ENCODE measurements at regions not wholly inside any gene's neighbourhood (a gene's known extent, or its start where the extent isn't known, plus 50 kb on each side); places are given as distances from the start of the nearest gene placed in this dataset.

- no peak for DNase-seq
These were observed 130.1 kb upstream of the CCL2 start for GRCh38 chr17:34125010-34125409.

GRCh38 chr17:34125921-34126320, 129.2 kb upstream of the CCL2 start:
- DNase-seq: no peak

DNA sequence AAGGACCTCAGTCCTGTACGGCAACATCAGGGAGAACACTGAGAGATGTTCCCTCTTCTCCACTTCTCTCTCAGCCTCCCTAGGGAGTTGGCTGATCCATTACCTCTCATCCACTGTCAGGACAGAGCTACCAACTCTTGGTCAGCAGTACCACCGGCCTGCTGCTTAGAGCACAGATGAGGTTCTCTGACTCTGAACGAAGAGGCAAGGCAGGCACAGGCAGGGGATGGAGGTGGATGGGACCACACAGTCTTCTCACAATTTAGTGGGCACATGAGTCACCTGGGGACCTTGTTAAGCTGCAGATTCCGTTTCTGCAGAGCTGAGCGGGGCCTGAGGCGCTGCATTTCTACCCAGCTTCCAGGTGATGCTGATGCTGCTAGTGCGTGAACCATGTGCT, 128.6 kb upstream of the CCL2 start:
- DNase-seq: no peak

GRCh38 chr17:34126965-34127364, 128.1 kb upstream of the CCL2 start:
- DNase-seq: no peak

DNA sequence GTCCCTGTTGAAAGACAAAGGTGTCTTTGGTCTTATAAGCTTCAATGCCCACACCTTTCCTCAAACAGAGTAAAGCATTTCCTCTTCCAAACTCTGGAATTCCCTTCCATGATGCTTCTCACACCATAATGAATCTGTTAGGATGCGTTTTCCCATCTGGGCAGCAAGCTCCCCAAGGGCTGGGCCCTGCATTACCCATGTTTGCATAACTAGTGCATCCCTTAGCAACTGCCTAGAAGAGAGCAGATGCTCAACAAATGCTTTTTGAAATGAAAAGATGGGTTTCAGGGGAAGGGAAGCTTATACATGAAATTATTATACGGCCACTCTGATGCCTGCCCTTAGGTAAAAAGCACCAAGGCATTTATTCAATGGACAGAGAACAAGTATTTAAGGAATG, 124.5 kb upstream of the CCL2 start:
- no peak for DNase-seq

GRCh38 chr17:34131386-34131785, 123.7 kb upstream of the CCL2 start:
- no peak for DNase-seq

DNA sequence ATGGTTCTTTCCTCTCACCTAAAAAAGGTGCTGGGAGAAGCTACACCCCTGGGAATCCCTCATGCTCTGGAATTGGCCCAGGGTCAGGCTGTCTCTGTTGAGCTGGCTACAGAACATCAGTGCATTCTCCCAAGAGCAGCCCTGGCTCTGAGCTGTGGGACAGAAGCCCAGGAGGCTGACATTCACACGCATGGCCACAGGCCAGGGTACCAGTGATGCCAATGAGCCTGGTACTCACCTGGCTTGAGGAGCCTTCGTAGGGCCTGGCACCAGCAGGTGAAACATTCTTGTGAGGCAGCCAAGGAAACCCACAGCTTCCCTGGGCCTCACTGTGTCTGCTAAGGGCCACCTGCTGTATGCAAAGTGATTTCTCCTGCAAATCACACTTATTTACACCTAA, 121.7 kb upstream of the CCL2 start:
- DNase-seq: peak in 5 of 51 donors; percentile 12 to 33 (median 13)

DNA sequence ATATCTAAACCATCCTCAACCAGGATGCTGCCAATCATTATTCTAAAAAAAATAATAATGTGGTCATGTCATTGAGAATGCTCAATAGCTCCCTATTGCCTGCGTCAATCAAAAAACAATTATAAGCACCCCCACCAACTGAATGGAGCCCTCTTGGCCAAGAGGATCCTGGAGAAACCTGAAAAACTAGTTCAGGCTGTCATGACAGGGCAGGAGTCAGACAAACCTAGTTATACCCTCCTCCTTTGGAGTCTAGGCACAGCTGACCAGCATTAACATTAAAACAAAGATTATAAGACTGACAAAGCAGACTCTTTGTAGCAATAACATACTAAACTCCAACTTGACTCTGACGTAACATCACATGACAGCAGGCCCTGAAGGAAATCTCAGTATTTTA, 119.2 kb upstream of the CCL2 start:
- DNase-seq: no peak

- DNase-seq: peak in 1 of 51 donors; percentile 8
These were observed 115.1 kb upstream of the CCL2 start for GRCh38 chr17:34140006-34140405.

GRCh38 chr17:34141590-34141989, 113.5 kb upstream of the CCL2 start:
- no peak for DNase-seq

DNA sequence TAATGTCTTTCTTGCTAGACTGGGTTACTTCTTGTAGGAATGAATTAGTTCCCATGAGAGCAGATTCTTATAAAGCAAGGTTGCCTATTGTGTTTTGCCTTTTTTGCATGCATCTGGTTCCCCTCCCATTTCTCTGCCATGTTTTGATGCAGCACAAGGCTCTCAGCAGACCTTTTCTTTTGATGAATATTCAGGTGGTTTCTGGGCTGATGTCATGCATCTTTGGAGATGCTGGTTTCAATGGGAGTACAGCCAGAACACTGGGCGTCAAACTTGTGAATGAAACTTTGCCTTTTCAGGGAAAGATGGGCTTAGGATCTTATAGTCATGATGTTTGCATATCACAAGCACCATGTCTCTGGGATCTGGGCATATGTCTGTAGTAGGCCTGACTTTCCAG, 111.7 kb upstream of the CCL2 start:
- no peak for DNase-seq

DNA sequence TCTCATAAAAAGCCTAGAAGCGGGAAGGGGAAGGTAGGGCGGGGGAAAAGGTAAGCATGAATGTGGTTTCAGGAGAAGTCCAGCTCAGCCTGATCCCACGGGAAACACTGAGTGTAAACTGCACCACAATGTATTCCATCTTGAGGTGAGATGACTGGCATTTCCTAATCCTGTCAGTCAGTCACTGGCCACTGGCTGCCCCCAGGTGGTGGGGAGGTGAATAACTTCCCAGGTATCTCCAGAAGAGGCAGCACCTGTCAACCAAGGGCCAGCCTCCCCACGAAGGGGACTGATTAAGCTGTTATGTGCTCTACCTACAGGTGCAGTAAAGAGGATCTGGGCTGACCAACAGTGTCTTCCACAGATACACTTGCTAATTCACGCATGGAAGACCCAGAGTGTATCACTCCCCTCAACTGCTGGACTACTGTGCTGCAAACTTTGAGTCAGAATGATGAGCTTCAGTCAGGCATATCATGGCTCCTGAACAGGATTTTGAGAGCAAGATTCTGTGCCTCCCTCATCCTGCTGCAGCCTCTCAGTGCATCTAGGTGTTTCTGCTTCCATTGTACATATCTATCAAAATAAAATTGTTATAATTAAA, 108.5 kb upstream of the CCL2 start:
- DNase-seq: peak in 11 of 51 donors; percentile 2 to 41 (median 17)

GRCh38 chr17:34151102-34151501, 104.0 kb upstream of the CCL2 start:
- DNase-seq: no peak

DNA sequence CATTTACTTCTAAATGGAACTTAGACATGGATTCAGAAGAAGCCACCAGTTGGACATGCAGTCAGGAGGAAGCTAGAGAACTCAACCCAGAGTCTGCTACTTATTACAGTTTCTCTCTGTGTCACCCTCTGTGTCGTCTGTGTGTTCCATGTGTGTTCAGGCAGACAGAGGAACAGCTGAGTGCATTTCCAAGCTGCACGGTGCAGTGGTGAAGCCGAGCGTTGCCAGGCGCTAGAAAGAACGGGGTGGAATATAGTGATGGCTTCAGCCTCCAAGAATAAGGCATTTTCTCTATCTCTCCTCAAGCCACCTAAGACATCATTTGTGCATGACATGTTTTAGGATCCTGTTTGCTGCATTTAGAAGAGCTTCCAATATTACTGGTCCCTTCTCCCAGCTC, 101.1 kb upstream of the CCL2 start:
- DNase-seq: peak in 2 of 51 donors; percentile 34 to 40

DNA sequence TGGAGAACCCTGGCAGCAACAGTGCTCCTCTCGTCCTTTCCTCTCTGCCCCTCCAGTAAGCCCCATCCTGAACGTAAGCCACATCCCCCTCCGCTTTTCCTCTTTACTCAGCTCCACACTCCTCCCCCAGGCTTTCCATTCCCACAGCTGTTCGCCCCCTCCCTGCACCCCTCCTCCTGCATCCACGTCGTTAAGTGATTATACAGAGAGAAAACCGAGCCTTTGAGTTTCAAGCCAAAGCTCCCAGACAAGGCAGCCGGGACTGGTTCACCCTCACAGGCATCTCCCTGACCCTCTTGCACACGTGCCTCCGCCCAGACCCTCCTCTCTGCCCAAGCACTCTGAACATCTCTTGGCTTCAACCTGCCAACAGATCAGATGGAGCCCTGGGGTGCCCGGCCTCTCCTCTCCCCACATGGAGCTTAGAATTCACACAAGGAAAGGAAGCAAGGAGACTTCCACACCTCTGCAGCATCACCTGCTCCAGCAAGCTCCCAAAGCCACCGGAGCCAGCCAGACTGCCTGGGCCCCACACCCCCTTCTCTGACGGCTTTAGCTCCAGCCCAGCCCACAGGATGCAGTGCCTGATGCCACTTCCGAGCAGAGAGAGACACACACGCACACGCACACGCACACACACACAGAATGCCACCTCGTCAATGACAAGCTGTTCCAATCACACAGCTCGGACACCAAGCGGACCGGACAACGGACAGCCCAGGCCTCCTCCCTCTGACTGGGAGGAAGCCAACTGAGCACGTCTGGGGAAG, 99.9 kb upstream of the CCL2 start:
- peak in 9 of 51 donors; percentile 10 to 73 (median 20) for DNase-seq

DNA sequence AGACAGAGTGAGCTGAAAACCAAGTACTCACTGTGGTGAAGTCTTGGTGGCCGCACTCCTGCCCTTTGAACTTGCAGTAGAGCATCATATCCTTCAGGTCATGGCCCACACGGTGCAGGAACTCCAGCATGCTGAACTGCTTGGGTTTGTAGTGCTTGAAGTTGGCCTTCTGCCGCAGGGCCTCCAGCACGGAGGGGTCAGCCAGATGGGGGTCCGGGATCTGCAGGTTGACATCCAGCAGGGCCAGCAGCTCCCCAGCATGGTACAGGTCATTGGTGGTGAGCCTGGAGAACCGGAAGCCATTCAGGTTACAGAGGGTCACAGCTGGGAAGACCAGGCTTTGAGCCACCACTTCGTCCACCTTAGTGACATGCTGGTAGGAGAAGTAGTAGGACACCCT, 99.1 kb upstream of the CCL2 start:
- no peak for DNase-seq

DNA sequence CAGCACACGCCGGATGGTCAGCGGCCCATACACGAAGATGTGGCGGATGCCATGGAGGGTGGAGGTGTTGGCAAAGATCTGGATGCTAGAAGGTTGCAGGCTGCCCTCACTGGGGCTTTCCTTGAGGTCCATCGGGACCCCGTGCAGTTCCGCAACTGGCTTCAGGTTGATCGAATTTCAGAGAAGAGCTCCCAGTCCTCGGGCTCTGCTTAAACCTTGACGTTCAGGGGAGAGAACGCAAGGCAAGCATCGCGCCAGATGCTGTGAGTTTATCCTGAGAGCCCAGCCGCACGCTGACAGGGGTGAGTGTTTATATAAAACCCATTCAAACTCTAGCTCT, 98.7 kb upstream of the CCL2 start:
- DNase-seq: no peak

GRCh38 chr17:34156741-34157589, 98.1 kb upstream of the CCL2 start:
- DNase-seq: peak in 4 of 51 donors; percentile 11 to 30 (median 17)

- no peak for DNase-seq
These were observed 93.4 kb upstream of the CCL2 start for GRCh38 chr17:34161690-34162089.

GRCh38 chr17:34163123-34163522, 92.0 kb upstream of the CCL2 start:
- no peak for DNase-seq

DNA sequence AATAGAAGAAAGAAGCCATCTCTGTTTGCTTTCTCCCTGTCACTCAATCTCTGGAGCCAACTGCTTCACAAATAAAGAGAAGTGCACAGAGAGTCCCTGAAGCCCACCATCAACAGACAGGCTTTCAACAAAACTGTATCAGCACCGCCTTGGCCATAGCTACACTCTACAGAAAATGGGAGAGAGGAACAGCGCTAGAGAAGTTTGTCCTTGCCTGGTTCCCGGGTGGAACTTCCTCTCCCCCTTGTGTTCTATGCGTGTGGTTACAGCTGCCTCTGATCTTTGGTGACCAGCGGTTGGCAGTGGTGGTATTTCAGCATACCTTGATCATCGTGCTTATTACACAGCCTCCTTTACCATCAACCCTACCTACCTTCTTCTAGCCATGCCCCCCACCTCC, 91.4 kb upstream of the CCL2 start:
- DNase-seq: peak in 4 of 51 donors; percentile 7 to 25 (median 18)

GRCh38 chr17:34164837-34165236, 90.2 kb upstream of the CCL2 start:
- no peak for DNase-seq

- DNase-seq: no peak
These were observed 88.7 kb upstream of the CCL2 start for GRCh38 chr17:34166352-34166751.

Measured in hypothalamus (tissue), 51 donors.